ENCODE measurements at regions not wholly inside any gene's neighbourhood (a gene's known extent, or its start where the extent isn't known, plus 50 kb on each side); places are given as distances from the start of the nearest gene placed in this dataset.

GRCh38 chr21:27078915-27079314, 112.0 kb upstream of the ADAMTS5 start:
- TF ChIP-seq TARDBP (IDR thresholded peaks at IDR 0.05): no peak
- TF ChIP-seq SP1 (IDR thresholded peaks at IDR 0.05): no peak
- TF ChIP-seq BHLHE40 (IDR thresholded peaks at IDR 0.05; ENCODE audit: borderline replicate concordance): no peak
- TF ChIP-seq FOXK2 (IDR thresholded peaks at IDR 0.05): no peak
- no peak for TF ChIP-seq PKNOX1 (IDR thresholded peaks at IDR 0.05)
- TF ChIP-seq NFRKB (IDR thresholded peaks at IDR 0.05): no peak
- TF ChIP-seq HDGF (IDR thresholded peaks at IDR 0.05; ENCODE audit: borderline replicate concordance): no peak
- no peak for TF ChIP-seq L3MBTL2 (conservative IDR thresholded peaks at IDR 0.05)
- TF ChIP-seq FOXA1 (IDR thresholded peaks at IDR 0.05): no peak
- TF ChIP-seq FOXM1 (IDR thresholded peaks at IDR 0.05; ENCODE audit: borderline replicate concordance): no peak
- no peak for TF ChIP-seq LEF1 (IDR thresholded peaks at IDR 0.05; ENCODE audit: borderline replicate concordance)
- no peak for TF ChIP-seq CTBP1 (IDR thresholded peaks at IDR 0.05; ENCODE audit: borderline replicate concordance)
- no peak for TF ChIP-seq ZNF384 (IDR thresholded peaks at IDR 0.05)
- TF ChIP-seq SUZ12 (IDR thresholded peaks at IDR 0.05): no peak
- TF ChIP-seq ARNT (IDR thresholded peaks at IDR 0.05): no peak
- TF ChIP-seq ELF4 (IDR thresholded peaks at IDR 0.05): no peak
- ChIA-PET CTCF (no interaction called here), POLR2A (no interaction called here)
- DNase-seq (ENCODE audit: extremely low spot score): no peak

- POLR2A ChIA-PET: no interaction called here
- TF ChIP-seq ZNF384 (IDR thresholded peaks at IDR 0.05) (no peak), SUZ12 (IDR thresholded peaks at IDR 0.05) (no peak), HDGF (IDR thresholded peaks at IDR 0.05; ENCODE audit: borderline replicate concordance) (no peak), FOXK2 (IDR thresholded peaks at IDR 0.05) (no peak), NFRKB (IDR thresholded peaks at IDR 0.05) (no peak), L3MBTL2 (conservative IDR thresholded peaks at IDR 0.05) (no peak), ELF4 (IDR thresholded peaks at IDR 0.05) (no peak), TARDBP (IDR thresholded peaks at IDR 0.05) (no peak), LEF1 (IDR thresholded peaks at IDR 0.05; ENCODE audit: borderline replicate concordance) (no peak), ARNT (IDR thresholded peaks at IDR 0.05) (no peak), BHLHE40 (IDR thresholded peaks at IDR 0.05; ENCODE audit: borderline replicate concordance) (no peak), CTBP1 (IDR thresholded peaks at IDR 0.05; ENCODE audit: borderline replicate concordance) (no peak), SP1 (IDR thresholded peaks at IDR 0.05) (no peak), PKNOX1 (IDR thresholded peaks at IDR 0.05) (no peak), FOXM1 (IDR thresholded peaks at IDR 0.05; ENCODE audit: borderline replicate concordance) (no peak), FOXA1 (IDR thresholded peaks at IDR 0.05) (no peak)
- DNase-seq (ENCODE audit: extremely low spot score): no peak
- CTCF ChIA-PET: no interaction called here
Measured at GRCh38 chr21:27077501-27077900, 110.6 kb upstream of the ADAMTS5 start.

- ChIA-PET CTCF (no interaction called here), POLR2A (no interaction called here)
- TF ChIP-seq NFRKB (IDR thresholded peaks at IDR 0.05) (no peak), TARDBP (IDR thresholded peaks at IDR 0.05) (no peak), HDGF (IDR thresholded peaks at IDR 0.05; ENCODE audit: borderline replicate concordance) (no peak), LEF1 (IDR thresholded peaks at IDR 0.05; ENCODE audit: borderline replicate concordance) (no peak), ZNF384 (IDR thresholded peaks at IDR 0.05) (no peak), FOXA1 (IDR thresholded peaks at IDR 0.05) (no peak), FOXM1 (IDR thresholded peaks at IDR 0.05; ENCODE audit: borderline replicate concordance) (no peak), SUZ12 (IDR thresholded peaks at IDR 0.05) (no peak), L3MBTL2 (conservative IDR thresholded peaks at IDR 0.05) (no peak), SP1 (IDR thresholded peaks at IDR 0.05) (no peak), FOXK2 (IDR thresholded peaks at IDR 0.05) (no peak), ARNT (IDR thresholded peaks at IDR 0.05) (no peak)
- no peak for DNase-seq (ENCODE audit: extremely low spot score)
Measured at GRCh38 chr21:27076025-27076424, 109.1 kb upstream of the ADAMTS5 start.

GRCh38 chr21:27070861-27071670, 104.2 kb upstream of the ADAMTS5 start:
- TF ChIP-seq BHLHE40 (IDR thresholded peaks at IDR 0.05; ENCODE audit: borderline replicate concordance) (no peak), PKNOX1 (IDR thresholded peaks at IDR 0.05) (no peak), ELF4 (IDR thresholded peaks at IDR 0.05) (no peak), FOXM1 (IDR thresholded peaks at IDR 0.05; ENCODE audit: borderline replicate concordance) (no peak), L3MBTL2 (conservative IDR thresholded peaks at IDR 0.05) (no peak), FOXA1 (IDR thresholded peaks at IDR 0.05) (no peak), ARNT (IDR thresholded peaks at IDR 0.05) (no peak), FOXK2 (IDR thresholded peaks at IDR 0.05) (no peak), TARDBP (IDR thresholded peaks at IDR 0.05) (no peak), HDGF (IDR thresholded peaks at IDR 0.05; ENCODE audit: borderline replicate concordance) (no peak), LEF1 (IDR thresholded peaks at IDR 0.05; ENCODE audit: borderline replicate concordance) (no peak), SUZ12 (IDR thresholded peaks at IDR 0.05) (no peak), ZNF384 (IDR thresholded peaks at IDR 0.05) (no peak), NFRKB (IDR thresholded peaks at IDR 0.05) (no peak), CTBP1 (IDR thresholded peaks at IDR 0.05; ENCODE audit: borderline replicate concordance) (no peak), SP1 (IDR thresholded peaks at IDR 0.05) (no peak)
- no peak for DNase-seq (ENCODE audit: extremely low spot score)
- ChIA-PET POLR2A (no interaction called here), CTCF (interaction anchor here (0.7 kb wide), 1 partner anchor 221 kb away, joined by 3 read pairs; no protein-coding TSS in a partner anchor)

- ChIA-PET POLR2A (no interaction called here), CTCF (no interaction called here)
- no peak for DNase-seq (ENCODE audit: extremely low spot score)
- no peak for TF ChIP-seq HDGF (IDR thresholded peaks at IDR 0.05; ENCODE audit: borderline replicate concordance)
- no peak for TF ChIP-seq SP1 (IDR thresholded peaks at IDR 0.05)
- TF ChIP-seq NFRKB (IDR thresholded peaks at IDR 0.05): no peak
- no peak for TF ChIP-seq ELF4 (IDR thresholded peaks at IDR 0.05)
Measured at GRCh38 chr21:27068811-27069210, 101.9 kb upstream of the ADAMTS5 start.

GRCh38 chr21:27067226-27067625, 100.3 kb upstream of the ADAMTS5 start:
- TF ChIP-seq TARDBP (IDR thresholded peaks at IDR 0.05): no peak
- POLR2A ChIA-PET: no interaction called here
- CTCF ChIA-PET: no interaction called here
- no peak for DNase-seq (ENCODE audit: extremely low spot score)

Data from HEK293T (cell line).